LNCaP clone FGC (cell line): ENCODE measurements at regions not wholly inside any gene's neighbourhood (a gene's known extent, or its start where the extent isn't known, plus 50 kb on each side); places are given as distances from the start of the nearest gene placed in this dataset.

ENCODE experiments used
- DNase-seq: peaks from one replicate; pipeline ENCODE4 v3.0.0-alpha.2; 2011; ENCODE audit warnings: low read depth
- H3K4me3 ChIP-seq: 2 replicates; pipeline ENCODE4 v1.5.1; 2011; ENCODE audit warnings: mild to moderate bottlenecking, low read depth, low read length, control low read depth
- CTCF ChIP-seq: IDR thresholded peaks from 2 replicates; pipeline ENCODE4 v1.5.1; 2012; ENCODE audit warnings: mild to moderate bottlenecking; ENCODE audit not compliant: control insufficient read depth, insufficient read depth; ENCODE audit errors: extremely low read depth

- no peak for TF ChIP-seq CTCF
- no peak overlapping the region for H3K4me3 ChIP-seq
- no peak for DNase-seq
These were observed 460.0 kb upstream of the MYT1L start for GRCh38 chr2:2791031-2791430.

GRCh38 chr2:2788076-2788475 is 457.0 kb upstream of the MYT1L start:
- no peak for TF ChIP-seq CTCF
- no peak for DNase-seq
- H3K4me3 ChIP-seq = no peak overlapping the region

DNA sequence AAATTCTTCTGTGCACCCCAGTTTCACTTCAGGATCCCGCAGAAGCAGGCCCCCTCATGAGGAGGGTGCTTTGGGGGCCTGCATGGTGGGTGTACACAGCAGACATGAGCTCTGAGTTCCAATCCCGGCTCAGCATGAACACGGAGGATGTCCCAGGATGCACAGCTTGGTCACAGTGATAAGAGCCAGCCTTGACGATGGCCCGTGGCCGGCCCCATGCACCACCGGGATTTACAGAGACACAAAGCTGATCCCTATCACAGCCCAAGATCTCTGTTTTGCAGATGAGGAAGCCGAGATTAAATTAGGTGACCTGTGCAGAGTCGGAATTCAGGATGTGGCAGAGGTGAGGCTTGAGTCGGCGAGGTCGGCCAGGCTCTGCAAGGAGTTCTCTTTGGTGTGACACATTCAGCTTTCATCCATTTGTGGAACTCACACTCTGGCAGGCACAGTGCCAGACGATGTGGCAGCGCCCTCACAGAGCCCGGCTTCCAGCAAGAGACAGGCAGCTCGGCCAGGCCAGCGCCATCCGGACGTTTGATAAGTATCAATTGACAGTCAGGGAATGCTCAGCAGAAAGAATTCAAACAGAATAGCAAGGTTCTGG is 456.3 kb upstream of the MYT1L start:
- H3K4me3 ChIP-seq = no peak overlapping the region
- no peak for DNase-seq
- TF ChIP-seq CTCF = no peak

DNA sequence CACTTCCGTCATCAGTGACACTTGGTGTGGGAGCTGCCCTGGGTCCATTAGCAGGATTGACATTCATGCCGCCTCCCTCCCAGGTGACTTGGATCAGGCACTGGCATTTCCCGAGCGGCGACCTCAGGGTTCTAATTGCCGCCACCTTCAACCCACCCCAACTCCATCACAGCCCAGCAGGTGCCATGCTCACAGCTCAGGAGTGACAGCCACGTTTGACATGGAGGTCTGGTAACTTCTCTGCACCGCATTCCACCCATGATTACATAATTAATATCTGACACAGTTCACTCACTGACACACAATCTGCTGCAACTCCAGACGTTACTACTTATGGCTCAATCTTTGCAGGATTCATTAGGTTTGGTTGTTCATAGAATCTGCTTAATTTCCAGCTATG is 450.9 kb upstream of the MYT1L start:
- no peak for DNase-seq
- no peak for TF ChIP-seq CTCF
- H3K4me3 ChIP-seq = no peak overlapping the region

DNA sequence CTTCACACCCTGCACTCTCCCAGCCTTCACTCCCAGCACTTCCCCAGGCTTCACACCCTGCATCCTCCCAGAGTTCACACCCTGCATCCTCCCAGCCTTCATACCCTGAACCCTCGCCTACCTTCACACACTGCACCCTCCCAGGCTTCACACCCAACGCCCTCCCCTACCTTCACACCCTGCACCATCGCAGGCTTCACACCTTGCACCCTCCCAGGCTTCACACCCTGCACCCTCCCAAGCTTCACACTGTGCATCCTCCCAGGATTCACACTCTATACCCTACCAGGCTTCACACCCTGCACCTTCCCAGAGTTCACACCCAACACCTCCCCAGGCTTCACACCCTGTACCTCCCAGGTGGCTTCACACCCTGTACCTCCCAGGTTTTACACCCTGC is 448.7 kb upstream of the MYT1L start:
- DNase-seq = no peak
- H3K4me3 ChIP-seq = no peak overlapping the region
- no peak for TF ChIP-seq CTCF

GRCh38 chr2:2777876-2778275 is 446.8 kb upstream of the MYT1L start:
- TF ChIP-seq CTCF = no peak
- DNase-seq = no peak
- no peak overlapping the region for H3K4me3 ChIP-seq

DNA sequence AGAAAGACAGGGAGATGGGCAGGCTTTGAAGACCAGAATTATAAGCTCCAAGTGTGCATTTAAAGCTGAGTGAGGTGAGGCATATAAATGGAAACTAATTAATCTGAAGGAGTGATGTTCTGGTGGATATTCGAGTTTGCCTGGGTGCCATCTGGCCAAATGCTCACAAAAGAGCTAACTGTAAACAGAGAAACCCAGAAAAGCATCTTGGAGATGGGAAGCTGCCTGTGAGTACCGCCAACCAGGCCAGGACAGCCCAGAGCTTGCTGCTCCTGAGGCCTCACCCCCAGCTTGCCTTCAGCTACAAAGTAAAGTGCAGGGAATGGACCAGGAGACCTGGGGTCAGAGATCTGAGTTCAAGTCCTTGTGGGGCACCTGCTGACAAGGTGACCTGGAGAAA is 446.1 kb upstream of the MYT1L start:
- no peak overlapping the region for H3K4me3 ChIP-seq
- no peak for TF ChIP-seq CTCF
- DNase-seq = no peak
